CD1c-positive myeloid dendritic cell (primary cell): ENCODE measurements at regions not wholly inside any gene's neighbourhood (a gene's known extent, or its start where the extent isn't known, plus 50 kb on each side); places are given as distances from the start of the nearest gene placed in this dataset.

ENCODE experiments used
- DNase-seq: peaks from one replicate; pipeline ENCODE4 v3.0.0-alpha.2; 2016; ENCODE audit errors: extremely low spot score

GRCh38 chr2:66890166-66890742 is 455.3 kb downstream of the MEIS1 start:
- no peak for DNase-seq

GRCh38 chr2:66895206-66895605 is 460.3 kb downstream of the MEIS1 start:
- DNase-seq: no peak

GRCh38 chr2:66896131-66896530 is 461.2 kb downstream of the MEIS1 start:
- no peak for DNase-seq

GRCh38 chr2:66897181-66897580 is 462.3 kb downstream of the MEIS1 start:
- DNase-seq: no peak

- DNase-seq: no peak
These were observed 462.8 kb downstream of the MEIS1 start for GRCh38 chr2:66897691-66898150.

GRCh38 chr2:66899109-66899508 is 464.2 kb downstream of the MEIS1 start:
- DNase-seq: no peak

- no peak for DNase-seq
These were observed 464.7 kb downstream of the MEIS1 start for GRCh38 chr2:66899648-66900047.

- DNase-seq: no peak
These were observed 466.4 kb downstream of the MEIS1 start for GRCh38 chr2:66901344-66901743.

- no peak for DNase-seq
These were observed 468.3 kb downstream of the MEIS1 start for GRCh38 chr2:66903183-66903582.

- DNase-seq: no peak
These were observed 469.0 kb downstream of the MEIS1 start for GRCh38 chr2:66903745-66904465.

- no peak for DNase-seq
These were observed 480.3 kb downstream of the MEIS1 start for GRCh38 chr2:66915237-66915636.

GRCh38 chr2:66919286-66919685 is 477.8 kb upstream of the ETAA1 start:
- DNase-seq: no peak

- no peak for DNase-seq
These were observed 476.7 kb upstream of the ETAA1 start for GRCh38 chr2:66920415-66920814.

- DNase-seq: no peak
These were observed 472.0 kb upstream of the ETAA1 start for GRCh38 chr2:66925128-66925527.

- no peak for DNase-seq
These were observed 470.5 kb upstream of the ETAA1 start for GRCh38 chr2:66926594-66927112.

- DNase-seq: no peak
These were observed 467.3 kb upstream of the ETAA1 start for GRCh38 chr2:66929632-66930338.

GRCh38 chr2:66930339-66931220 is 466.6 kb upstream of the ETAA1 start:
- DNase-seq: no peak

GRCh38 chr2:66938471-66938967 is 458.6 kb upstream of the ETAA1 start:
- no peak for DNase-seq

GRCh38 chr2:66940080-66940479 is 457.1 kb upstream of the ETAA1 start:
- DNase-seq: no peak

GRCh38 chr2:66948234-66948633 is 448.9 kb upstream of the ETAA1 start:
- DNase-seq: no peak

GRCh38 chr2:66957198-66957597 is 439.9 kb upstream of the ETAA1 start:
- no peak for DNase-seq

GRCh38 chr2:66957677-66958076 is 439.5 kb upstream of the ETAA1 start:
- no peak for DNase-seq
